Mammary epithelial cell (primary cell): ENCODE measurements at regions not wholly inside any gene's neighbourhood (a gene's known extent, or its start where the extent isn't known, plus 50 kb on each side); places are given as distances from the start of the nearest gene placed in this dataset.

Source experiments
- EZH2 ChIP-seq: IDR thresholded peaks from 2 replicates; pipeline ENCODE4 v1.6.1; 2012; ENCODE audit warnings: low read length, inconsistent platforms, borderline replicate concordance
- TF ChIP-seq, protein P1 (sequence below), 2 donors: IDR thresholded peaks in 1 of 2; conservative IDR thresholded peaks in 1 of 2; 2 replicates each; pipeline ENCODE4 v1.5.1; 2011 to 2012; ENCODE audit warnings: inconsistent platforms in 2 of 2, low read length in 2 of 2, mild to moderate bottlenecking in 2 of 2, control low read depth in 1 of 2, low read depth in 1 of 2; ENCODE audit not compliant: insufficient read depth in 1 of 2; ENCODE audit errors: extremely low read depth in 1 of 2

DNA sequence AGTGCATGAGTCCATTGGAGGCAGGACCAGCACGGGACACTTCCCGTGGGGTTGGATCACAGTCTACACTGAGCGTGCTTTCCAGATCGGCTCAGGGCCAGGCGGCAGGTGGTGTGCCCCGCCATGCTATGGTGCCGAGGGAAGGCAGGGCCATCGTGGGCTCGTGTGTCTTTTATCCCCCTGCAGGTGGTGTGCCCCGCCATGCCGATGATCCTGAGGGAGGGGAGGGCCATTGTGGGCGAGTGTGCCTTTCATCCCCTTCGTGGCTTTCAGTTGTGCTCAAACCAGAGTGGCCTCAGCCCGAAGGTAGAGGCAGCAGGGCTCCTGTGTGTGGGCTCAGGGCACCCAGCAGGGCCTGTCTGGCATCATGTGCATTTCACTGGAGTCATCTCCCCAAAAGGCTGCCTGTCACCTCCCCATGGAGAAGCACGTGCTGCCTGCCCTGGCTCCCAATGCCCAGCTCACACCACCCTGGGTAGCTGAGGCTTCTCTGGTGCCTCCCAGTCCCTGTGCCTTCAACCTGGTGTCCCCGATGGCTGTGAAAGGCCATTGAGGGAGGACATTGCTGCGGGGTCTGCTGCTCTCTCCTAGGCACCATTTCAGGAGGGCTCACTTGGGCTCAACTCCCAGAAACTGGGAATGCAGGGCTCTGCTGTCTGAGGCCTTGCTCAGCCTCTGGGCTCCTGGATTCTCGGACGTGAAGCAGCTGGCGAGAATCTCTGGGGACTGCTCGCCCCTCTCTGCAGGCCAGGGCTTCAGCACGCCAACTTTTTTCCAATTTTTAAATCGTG lies 207.6 kb downstream of the NPIPB11 start:
- TF ChIP-seq EZH2: no peak
- TF ChIP-seq, protein P1, sequence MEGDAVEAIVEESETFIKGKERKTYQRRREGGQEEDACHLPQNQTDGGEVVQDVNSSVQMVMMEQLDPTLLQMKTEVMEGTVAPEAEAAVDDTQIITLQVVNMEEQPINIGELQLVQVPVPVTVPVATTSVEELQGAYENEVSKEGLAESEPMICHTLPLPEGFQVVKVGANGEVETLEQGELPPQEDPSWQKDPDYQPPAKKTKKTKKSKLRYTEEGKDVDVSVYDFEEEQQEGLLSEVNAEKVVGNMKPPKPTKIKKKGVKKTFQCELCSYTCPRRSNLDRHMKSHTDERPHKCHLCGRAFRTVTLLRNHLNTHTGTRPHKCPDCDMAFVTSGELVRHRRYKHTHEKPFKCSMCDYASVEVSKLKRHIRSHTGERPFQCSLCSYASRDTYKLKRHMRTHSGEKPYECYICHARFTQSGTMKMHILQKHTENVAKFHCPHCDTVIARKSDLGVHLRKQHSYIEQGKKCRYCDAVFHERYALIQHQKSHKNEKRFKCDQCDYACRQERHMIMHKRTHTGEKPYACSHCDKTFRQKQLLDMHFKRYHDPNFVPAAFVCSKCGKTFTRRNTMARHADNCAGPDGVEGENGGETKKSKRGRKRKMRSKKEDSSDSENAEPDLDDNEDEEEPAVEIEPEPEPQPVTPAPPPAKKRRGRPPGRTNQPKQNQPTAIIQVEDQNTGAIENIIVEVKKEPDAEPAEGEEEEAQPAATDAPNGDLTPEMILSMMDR (conservative IDR thresholded peaks at IDR 0.05 in 1 of 2, IDR thresholded peaks at IDR 0.05 in 1 of 2; ENCODE audit: extremely low read depth in 1 of 2, insufficient read depth in 1 of 2, low read depth in 1 of 2, low read length in 2 of 2): no peak
